DMS53 treated with DMSO at 0.1 percent for 48 hours (cell line): ENCODE measurements at regions not wholly inside any gene's neighbourhood (a gene's known extent, or its start where the extent isn't known, plus 50 kb on each side); places are given as distances from the start of the nearest gene placed in this dataset.
"Not testable (repeated sequence)": the region's sequence is repeated elsewhere in the genome, so short reads cannot be mapped to it uniquely, and the experiment has no call there.

Experiments used
- DNase-seq: peaks from one replicate; lab custom pipeline; 2025; ENCODE audit not compliant: unreplicated experiment; lab: John Stamatoyannopoulos, UW

DNA sequence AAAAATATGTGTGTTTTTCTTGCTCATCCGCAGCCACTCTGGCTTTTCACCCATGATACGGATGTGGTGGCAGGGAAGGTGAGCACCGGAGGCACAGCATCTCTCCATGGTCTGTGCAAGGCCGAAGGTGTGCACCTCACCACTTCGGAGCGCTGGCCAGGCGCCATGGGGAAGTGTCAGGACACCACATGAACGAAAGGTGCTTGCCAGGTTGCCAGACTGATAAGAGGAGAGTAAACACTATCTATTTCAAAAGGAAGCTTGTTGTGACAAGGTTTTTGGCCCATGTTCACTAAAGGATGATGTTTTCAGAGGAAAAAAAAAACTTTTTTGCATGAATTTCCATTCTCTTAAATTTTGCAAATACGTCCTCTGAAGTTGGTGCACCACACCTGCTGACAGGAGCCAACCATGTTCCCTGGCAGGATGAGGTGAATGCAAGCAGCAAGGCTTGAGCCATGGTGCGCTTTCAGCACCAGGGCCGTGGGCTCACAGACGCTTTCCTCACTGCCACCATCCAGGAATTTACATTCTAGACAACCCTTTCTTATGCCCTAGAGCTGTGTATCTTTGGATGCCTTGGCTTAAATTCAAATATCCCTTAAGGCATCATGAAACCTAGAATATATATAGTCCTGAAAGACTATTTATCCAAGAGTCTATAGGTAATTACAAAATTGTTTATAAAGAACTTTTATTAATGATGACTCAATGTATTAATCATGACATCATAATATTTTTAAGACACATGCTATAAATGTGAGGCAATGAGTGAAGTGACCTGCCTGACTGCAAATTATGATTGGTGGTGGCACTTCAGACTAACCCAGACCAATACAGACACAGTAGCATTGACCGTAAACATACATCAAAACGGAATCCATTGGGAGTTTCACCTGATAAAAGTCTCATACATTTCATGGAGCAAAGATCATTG, 234.5 kb downstream of the TFAP2A start:
- no peak for DNase-seq

DNA sequence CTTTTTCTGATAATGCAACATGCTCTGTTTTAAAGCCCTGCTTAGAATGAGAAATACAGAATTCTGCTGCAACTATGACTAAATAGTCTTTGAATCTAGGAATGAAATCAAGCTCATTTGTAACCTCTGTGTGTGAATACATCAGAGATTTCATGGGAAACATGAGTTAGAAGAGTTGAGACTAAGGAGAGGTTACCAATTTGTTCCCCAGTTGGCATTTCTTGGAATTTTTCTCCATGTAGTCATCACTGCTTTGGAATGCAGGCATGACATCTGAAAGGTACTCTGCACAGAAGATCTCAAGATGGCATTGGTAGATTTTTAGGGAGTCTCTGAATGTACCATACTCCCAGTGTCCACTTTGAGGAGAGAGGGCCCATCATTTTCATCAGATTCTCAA, 237.2 kb downstream of the TFAP2A start:
- no peak for DNase-seq

DNA sequence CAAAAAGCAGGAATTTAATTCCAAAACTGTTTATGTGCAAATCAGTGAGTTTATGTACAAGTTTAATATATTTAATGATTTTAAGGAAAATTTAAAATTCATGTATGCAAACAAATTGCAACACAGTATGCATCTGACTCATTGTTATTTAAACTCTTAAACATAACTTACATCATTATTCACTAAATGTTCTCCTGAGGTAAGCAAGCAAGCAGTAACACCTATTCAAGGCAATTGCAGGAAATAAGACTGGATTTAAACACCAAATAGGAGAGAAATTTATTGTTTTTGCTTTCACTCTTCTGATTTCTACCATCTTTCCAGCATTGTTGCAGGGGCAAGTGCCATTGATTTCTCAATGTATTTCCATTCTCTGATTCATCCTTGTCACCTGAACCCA, 239.5 kb downstream of the TFAP2A start:
- no peak for DNase-seq

DNA sequence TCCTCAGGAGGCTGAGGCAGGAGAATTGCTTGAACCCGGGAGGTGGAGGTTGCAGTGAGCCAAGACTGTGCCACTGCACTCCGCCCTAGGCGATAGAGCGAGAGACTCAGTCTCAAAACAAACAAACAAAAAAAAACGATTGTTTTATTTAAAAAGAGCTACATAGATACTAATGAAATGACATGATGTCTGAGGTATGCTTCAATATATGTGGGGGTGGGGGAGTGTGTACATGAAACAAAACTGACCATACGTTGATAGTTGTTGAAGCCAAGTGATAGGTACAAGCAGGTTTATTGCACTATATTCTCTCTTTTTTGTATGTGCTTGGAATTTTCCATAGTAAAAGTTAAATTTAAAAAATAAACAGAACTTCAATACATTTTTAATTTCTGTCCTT, 240.1 kb downstream of the TFAP2A start:
- no peak for DNase-seq

DNA sequence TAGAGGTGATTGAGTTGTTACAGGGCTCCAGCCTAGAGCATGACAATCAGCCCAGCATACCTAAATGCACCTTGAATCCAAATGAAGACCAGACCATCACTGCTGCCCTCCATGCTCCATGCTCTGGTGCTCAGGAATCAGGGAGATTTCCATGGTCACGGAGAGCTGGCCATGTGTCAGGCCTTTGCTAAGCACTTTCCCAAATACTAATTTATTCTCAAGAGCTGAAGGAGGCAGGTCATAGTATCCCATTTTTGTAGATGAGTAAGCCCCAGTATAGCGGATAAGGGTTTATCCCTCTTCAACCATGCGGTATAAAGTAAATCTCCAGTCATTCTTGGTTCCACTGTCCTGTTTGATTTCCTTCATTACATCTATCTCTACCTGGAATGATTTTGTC, 240.8 kb downstream of the TFAP2A start:
- DNase-seq = no peak

DNA sequence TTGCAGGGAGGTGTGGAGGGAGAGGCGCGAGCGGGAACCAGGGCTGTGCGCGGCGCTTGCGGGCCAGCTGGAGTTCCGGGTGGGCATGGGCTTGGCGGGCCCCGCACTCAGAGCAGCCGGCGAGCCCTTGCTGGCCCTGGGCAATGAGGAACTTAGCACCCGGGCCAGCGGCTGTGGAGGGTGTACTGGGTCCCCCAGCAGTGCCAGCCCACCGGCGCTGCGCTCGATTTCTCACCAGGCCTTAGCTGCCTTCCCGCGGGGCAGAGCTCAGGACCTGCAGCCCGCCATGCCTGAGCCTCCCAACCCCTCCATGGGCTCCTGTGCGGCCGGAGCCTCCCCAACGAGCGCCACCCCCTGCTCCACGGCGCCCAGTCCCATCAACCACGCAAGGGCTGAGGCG, 243.2 kb downstream of the TFAP2A start:
- DNase-seq = not testable (repeated sequence)

DNA sequence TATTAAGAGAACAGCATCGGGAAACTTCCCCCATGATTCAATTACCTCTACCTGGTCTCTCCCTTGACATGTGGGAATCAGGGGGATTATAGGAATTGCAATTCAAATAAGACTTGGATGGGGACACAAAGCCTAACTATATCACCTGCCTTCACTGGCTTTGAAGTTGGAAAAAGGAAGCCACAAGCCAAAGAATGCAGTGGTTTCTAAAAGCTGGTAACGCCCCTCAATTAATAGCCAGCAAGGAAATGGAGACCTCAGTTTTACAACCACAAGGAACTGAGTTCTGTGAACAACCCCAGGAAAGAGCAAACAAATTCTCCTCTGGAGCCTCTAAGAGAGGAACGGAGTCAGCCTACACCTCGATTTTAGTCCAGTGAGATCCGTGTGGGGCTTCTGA, 244.1 kb downstream of the TFAP2A start:
- no peak for DNase-seq

DNA sequence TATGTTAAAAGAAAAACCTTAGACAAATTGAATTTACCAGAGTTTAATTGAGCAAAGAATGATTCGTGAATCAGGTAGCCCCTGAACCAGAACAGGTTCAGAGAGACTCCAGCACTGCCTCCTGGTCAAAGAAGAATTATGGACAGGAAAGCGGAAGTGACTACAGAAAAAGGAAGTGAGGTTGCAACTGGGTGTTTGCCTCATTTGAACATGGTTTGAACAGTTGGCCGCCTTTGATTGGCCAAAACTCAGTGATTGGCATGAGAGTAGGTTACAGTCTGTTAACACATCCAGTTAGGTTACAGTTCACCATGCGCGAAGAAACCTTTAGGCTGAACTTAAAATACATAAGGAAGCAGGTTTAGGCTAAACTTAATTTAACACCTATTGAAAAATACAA, 248.8 kb downstream of the TFAP2A start:
- DNase-seq = no peak

DNA sequence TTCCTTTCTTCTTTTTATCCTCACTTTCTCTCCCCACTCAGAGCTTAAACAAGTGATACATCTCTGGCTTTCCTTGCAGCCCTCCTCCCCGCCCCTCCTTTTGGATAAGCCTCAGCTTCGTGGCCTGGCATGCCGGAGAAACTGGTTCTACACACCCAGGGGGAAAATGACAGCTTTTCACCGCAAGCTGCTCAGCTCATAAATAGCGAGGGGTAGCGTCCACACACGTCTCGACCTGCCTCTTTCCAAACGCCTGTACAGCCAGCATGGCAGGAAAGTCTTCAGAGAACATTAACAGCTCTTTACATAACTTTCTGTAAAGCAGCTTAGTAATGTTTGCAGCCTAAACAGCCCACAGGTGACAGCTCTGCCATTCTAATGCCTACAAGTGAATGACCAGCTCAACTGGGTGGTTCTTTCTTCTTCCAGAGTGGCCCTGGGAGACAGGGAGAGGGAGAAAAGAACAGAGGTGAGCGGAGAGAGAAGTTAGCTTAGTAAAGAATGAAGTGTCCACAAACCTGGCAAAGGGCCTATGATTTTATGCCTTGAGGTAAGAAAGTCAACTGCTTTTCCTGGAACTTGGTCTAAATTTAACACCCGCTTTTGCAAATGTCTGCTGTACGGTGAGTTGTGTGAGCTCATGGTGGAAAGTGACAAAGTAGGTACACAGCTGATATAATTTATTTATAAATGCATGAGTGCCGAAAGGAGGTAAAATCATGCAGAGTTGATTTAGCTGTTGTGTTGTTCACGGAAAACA, 251.5 kb downstream of the TFAP2A start:
- no peak for DNase-seq

DNA sequence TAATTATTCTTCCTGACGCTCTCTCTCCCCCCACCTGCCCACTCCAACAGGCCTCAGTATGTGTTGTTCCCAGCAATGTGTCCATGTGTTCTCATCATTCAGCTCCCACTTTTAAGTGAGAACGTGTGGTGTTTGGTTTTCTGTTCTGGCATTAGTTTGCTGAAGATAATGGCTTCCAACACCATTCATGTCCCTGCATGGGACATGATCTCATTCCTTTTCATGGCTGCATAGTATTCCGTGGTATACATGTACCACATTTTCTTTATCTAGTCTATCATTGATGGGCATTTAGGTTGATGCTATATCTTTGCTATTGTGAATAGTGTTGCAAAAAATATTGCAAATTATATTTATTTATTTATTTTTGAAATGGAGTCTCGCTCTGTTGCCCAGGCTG, 258.0 kb downstream of the TFAP2A start:
- no peak for DNase-seq

DNA sequence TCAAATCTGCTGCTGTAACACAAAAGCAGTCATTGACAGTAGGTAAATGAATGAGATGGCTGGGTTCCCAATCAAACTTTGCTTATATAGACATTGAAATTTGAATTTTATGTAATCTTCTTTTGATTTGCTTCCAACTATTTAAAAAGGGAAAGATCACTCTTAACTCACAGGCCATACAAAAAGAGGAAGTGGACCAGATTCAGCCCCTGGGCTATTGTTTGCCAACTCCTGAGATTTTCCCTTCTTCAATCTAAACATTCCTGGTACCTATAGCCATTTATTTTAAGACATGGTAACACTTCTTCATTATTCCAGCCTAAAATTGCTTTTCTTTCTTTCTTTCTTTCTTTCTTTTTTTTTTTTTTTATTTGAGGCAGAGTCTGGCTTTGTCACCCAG, 260.6 kb downstream of the TFAP2A start:
- DNase-seq = no peak

DNA sequence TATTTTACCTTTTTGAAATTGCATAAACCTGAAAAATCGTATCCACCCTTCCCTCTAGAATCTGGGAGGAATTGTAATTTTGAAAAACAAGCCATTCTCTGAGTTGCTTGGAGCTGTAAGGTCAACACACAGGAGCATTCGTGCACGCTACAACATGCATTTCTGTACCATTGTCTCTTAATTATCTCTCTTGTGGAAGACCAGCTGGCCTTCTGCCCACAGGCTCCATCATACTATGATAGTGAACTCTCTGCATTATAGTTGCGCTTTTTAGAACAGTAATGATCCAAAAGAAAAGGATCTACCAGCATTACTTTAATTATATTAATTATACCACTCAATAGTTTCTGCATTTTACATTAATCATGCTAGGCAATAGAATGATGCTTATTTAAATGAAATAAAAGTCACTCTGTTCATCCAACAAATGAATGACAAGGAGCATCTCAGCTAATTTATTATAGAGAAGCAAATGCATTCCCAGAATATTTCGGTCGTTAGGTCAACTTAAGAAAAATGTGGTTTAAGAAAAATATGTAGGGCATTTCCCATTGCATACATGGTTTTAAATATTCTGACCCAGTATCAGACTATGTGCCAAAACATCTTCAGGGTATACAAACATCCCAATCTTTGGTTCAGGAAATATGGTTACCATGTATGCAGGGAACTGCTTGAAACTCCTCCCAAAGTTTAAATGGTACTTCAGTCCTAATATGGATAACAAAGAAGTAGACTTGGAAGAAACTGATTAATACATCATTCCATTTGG, 263.5 kb downstream of the TFAP2A start:
- DNase-seq = no peak

DNA sequence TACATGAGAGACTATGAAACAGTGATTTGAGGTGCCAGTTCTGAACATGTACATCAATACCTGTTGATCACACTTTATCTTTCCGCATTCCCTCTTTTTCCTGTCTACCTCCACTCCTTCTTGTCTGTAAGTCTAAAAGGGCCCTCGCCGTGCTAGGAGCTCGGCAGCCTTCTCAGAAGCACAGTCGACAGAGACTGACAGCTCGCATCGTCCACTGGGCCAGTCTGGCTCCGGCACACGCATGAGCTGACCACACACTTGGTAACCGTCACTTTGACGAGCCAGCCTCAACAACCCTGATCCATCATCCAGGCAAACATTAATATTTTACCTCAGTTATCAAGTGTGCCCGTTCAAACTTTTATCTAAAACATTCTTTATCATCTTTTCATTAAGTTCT, 265.3 kb downstream of the TFAP2A start:
- no peak for DNase-seq

DNA sequence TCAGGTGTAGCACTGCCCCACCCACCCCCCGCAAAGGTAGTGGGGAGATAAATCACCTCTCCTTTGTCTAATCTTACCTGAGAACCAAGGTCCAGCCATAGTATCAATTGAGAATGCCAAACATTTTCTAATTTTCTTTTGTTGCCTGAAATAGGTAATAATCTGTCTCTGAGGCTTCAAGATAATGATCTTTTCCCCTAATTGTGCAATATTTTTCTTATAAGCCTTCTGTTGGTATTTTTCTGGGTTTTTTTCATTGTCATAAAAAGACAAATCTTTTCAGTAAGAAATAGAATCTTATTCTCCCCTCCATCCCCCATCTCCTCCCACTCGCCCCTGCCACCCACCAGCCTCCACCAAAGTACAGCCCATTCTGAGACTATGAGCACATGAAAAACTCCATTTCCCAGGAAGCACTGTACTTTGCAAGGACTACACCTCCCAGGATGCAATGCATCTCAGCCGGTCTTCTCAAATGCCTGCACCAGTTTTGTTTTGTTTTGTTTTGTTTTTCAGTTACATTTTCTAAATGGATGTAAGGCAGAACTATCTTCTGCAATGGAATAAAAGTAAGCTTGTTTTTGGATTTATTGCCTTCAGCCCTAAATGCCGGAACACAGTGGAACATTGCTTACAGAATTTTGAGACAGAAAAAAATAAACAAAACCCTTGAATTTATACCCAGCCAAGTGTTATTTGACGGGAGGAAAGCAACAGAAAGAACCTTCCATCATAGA, 268.0 kb downstream of the TFAP2A start:
- DNase-seq = no peak

DNA sequence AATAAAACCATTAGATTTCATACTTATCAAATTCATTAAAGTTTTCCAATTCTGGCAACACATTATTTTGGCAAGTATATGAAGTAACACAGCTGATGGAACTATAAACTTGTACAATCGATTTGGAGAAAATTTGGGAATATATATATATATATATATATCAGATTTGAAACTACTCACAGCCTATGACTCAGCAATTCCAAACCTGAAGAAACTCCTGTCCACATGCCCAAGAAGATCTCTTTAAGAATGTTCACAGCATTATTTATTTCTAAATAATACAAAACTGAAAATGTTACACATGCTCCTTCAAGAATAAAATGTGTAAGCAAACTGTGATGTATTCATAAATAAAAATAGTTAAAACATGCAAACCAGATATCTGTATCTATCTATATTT, 270.1 kb downstream of the TFAP2A start:
- no peak for DNase-seq

DNA sequence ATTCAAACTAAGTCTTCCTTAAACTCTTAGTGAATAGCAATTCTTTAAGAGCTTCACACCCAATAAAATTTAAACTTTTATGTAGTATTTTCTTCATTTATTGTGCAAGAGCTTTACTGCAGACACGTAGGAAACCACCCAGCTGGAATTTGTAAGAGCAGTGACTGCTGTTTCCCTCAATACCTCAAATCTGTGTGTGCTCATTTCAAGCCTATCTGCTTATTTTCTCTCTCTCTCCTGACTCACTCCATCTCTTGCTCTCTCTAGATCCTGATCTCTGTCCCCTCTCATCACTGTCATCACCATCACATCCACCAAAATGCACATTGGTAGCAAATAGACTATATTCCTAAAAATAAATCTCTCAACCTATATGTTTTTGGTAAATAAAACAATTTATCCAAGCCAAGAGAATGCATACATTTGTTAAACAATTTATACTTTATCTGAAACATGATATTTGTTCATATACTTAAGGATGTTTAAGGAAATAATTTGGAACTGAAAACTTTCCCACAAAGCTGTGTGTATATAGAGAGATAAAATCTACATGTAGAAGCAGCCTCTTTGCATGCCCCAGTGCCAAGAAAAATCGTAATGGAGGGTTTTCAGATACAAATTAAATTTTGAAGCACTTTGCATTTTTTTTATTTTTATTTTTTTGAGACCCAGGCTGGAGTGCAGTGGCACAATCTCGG, 273.0 kb downstream of the TFAP2A start:
- no peak for DNase-seq

DNA sequence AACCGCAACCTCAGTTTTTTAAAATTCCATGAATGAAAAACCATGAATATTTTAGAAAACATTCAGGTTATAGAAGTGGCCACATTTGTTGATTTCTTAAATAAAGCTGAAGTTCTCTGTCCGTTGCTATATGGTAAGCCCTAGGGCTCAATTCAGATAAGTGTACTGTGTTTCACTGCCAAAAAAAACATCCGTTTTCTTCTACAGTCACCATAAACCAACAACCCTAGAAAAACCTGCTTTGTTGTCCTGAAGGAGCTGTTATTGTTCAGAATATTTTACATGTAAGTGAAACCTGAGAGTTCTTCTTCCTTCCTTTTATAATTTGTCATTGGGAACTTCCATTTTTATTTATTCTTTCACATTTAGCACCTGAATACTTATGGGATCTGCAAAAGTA, 274.1 kb downstream of the TFAP2A start:
- no peak for DNase-seq

DNA sequence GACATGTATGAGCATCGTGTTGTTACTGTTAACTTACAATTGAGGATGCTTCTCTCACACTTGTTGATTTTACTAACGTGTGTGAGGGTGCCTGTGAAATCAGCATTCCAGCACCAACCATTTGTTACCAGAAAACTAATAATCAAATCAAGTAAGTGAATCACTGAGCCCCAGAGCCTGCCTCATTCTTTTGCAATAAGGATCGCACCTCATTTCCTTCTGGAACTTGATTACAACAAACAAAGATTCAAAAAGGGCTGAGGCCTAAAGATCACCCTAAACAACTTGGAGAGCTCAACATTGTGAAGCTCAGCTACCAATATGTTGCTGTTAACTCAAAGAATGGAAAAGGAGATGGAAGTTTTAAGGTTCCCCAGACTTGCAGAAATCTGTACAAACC, 274.7 kb downstream of the TFAP2A start:
- DNase-seq = no peak

DNA sequence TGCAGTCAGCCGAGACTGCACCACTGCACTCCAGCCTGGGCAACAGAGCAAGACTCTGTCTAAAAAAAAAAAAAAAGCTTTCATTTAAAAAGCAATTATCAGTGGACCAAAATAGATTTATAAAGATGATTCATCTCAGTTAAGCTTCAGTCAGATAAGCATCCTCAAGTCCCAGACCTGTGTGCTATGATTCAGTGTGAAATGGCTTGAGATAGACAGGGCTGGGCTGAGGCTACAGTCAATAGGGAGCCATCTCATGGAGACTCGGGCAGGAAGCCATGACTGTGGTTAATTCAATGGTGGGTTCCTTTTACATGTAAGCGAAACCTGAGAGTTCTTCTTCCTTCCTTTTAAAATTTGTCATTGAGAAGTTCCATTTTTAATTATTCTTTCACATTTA, 276.0 kb downstream of the TFAP2A start:
- no peak for DNase-seq

DNA sequence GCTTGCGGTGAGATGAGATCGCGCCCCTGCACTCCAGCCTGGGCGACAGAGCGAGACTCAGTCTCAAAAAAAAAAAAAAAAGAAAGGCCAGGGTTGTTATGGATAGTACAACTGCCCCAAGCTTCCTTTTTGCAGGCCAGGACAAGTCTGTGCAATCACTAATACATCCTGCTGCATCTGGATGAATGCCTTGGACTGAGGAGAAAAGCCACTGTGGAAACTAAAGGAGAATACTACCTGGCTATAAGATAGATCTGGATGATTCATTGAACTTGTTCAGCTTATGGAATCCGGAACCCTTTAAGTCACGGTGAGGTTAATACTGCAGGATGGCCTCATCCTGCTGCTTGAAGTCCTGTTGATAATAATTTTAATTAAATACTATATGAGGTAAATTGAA, 278.2 kb downstream of the TFAP2A start:
- no peak for DNase-seq
